ENCODE measurements at regions not wholly inside any gene's neighbourhood (a gene's known extent, or its start where the extent isn't known, plus 50 kb on each side); places are given as distances from the start of the nearest gene placed in this dataset.

DNA sequence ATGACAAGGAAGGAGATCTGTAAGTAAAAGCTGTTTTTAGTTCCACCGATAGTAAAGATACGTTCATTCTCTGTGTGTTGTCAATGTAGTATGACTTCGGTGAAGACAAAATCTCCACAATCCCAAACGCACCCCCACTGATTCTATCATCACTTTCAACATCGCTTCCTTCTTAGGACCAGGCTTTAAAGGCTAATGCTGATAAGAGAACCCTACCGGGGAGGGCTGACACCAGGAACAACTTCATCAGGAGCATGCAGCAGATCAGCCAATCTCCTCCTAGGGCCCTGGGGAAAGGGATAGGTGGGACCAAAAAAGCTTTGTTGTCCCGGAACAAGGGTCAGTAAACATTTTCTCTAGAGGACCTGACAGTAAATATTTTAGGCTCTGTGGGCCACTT, 334.1 kb downstream of the VPS13C start:
- no peak for DNase-seq (ENCODE audit: low spot score in 2 of 2, unreplicated experiment in 2 of 2)
- TF ChIP-seq, protein P1, sequence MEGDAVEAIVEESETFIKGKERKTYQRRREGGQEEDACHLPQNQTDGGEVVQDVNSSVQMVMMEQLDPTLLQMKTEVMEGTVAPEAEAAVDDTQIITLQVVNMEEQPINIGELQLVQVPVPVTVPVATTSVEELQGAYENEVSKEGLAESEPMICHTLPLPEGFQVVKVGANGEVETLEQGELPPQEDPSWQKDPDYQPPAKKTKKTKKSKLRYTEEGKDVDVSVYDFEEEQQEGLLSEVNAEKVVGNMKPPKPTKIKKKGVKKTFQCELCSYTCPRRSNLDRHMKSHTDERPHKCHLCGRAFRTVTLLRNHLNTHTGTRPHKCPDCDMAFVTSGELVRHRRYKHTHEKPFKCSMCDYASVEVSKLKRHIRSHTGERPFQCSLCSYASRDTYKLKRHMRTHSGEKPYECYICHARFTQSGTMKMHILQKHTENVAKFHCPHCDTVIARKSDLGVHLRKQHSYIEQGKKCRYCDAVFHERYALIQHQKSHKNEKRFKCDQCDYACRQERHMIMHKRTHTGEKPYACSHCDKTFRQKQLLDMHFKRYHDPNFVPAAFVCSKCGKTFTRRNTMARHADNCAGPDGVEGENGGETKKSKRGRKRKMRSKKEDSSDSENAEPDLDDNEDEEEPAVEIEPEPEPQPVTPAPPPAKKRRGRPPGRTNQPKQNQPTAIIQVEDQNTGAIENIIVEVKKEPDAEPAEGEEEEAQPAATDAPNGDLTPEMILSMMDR (IDR thresholded peaks at IDR 0.05; ENCODE audit: unreplicated experiment): no peak

GRCh38 chr15:61725251-61725650, 335.0 kb downstream of the VPS13C start:
- TF ChIP-seq, protein P1 (IDR thresholded peaks at IDR 0.05; ENCODE audit: unreplicated experiment): no peak

More for the DNA sequence above, 334.1 kb downstream of the VPS13C start:
- H3K36me3 Mint-ChIP-seq: no peaks in the 10 kb centered on the region
- peaks cover 23% of the 10 kb centered on the region for H3K4me1 Mint-ChIP-seq
- no peak overlapping the region for H3K27ac Mint-ChIP-seq
- H3K4me3 Mint-ChIP-seq: no peak overlapping the region
- peaks cover 23% of the 10 kb centered on the region for H3K27me3 Mint-ChIP-seq (ENCODE audit: low read depth)
- H3K9me3 Mint-ChIP-seq: no peaks in the 10 kb centered on the region

GRCh38 chr15:61724251-61724939, 335.9 kb downstream of the VPS13C start:
- no peaks in the 10 kb centered on the region for H3K36me3 Mint-ChIP-seq
- TF ChIP-seq, protein P1 (IDR thresholded peaks at IDR 0.05; ENCODE audit: unreplicated experiment): no peak
- peaks cover 7% of the 10 kb centered on the region for H3K4me1 Mint-ChIP-seq
- no peaks in the 10 kb centered on the region for H3K9me3 Mint-ChIP-seq
- DNase-seq (ENCODE audit: low spot score in 2 of 2, unreplicated experiment in 2 of 2): no peak
- no peak overlapping the region for H3K27ac Mint-ChIP-seq
- H3K4me3 Mint-ChIP-seq: no peak overlapping the region
- H3K27me3 Mint-ChIP-seq (ENCODE audit: low read depth): peaks cover 30% of the 10 kb centered on the region

More at GRCh38 chr15:61725251-61725650, 335.0 kb downstream of the VPS13C start:
- no peak for DNase-seq (ENCODE audit: low spot score in 2 of 2, unreplicated experiment in 2 of 2)
- H3K4me3 Mint-ChIP-seq: no peak overlapping the region
- H3K4me1 Mint-ChIP-seq: peaks cover 14% of the 10 kb centered on the region
- no peaks in the 10 kb centered on the region for H3K9me3 Mint-ChIP-seq
- no peaks in the 10 kb centered on the region for H3K36me3 Mint-ChIP-seq
- no peak overlapping the region for H3K27ac Mint-ChIP-seq
- peaks cover 26% of the 10 kb centered on the region for H3K27me3 Mint-ChIP-seq (ENCODE audit: low read depth)

DNA sequence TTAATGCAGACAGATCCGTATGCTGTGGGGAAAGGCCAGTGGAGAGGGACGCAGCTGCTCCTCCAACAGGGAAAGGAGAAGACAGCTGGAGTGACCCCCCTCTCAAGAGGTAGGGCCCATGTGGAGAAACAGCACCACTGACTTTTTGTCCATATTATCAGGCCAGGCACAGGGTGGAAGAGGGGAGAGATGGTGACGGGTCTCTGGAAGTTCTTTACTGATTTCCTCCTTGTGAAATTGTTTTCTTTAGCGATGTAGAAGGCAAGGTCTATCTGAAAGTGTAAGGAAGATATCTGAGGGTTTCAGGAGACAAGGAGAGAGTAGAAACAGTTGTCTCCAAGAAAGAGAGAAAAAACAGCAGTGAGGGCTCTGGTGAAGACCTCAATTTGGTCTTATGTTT, 338.8 kb downstream of the VPS13C start:
- H3K27ac Mint-ChIP-seq: no peak overlapping the region
- TF ChIP-seq, protein P1 (IDR thresholded peaks at IDR 0.05; ENCODE audit: unreplicated experiment): no peak
- H3K4me1 Mint-ChIP-seq: peaks cover 5% of the 10 kb centered on the region
- DNase-seq (ENCODE audit: low spot score in 2 of 2, unreplicated experiment in 2 of 2): no peak
- peaks cover 37% of the 10 kb centered on the region for H3K27me3 Mint-ChIP-seq (ENCODE audit: low read depth)
- no peaks in the 10 kb centered on the region for H3K9me3 Mint-ChIP-seq
- no peaks in the 10 kb centered on the region for H3K36me3 Mint-ChIP-seq
- H3K4me3 Mint-ChIP-seq: no peak overlapping the region

GRCh38 chr15:61720197-61720704, 340.0 kb downstream of the VPS13C start:
- Mint-ChIP-seq H3K9me3 (no peaks in the 10 kb centered on the region), H3K36me3 (no peaks in the 10 kb centered on the region), H3K4me1 (peaks cover 2% of the 10 kb centered on the region), H3K4me3 (no peak overlapping the region), H3K27ac (no peak overlapping the region), H3K27me3 (ENCODE audit: low read depth) (peaks cover 29% of the 10 kb centered on the region)
- TF ChIP-seq, protein P1 (IDR thresholded peaks at IDR 0.05; ENCODE audit: unreplicated experiment): no peak
- no peak for DNase-seq (ENCODE audit: low spot score in 2 of 2, unreplicated experiment in 2 of 2)

All from mesothelial cell of epicardium (in vitro differentiated cells).